ENCODE measurements at regions not wholly inside any gene's neighbourhood (a gene's known extent, or its start where the extent isn't known, plus 50 kb on each side); places are given as distances from the start of the nearest gene placed in this dataset.

DNA sequence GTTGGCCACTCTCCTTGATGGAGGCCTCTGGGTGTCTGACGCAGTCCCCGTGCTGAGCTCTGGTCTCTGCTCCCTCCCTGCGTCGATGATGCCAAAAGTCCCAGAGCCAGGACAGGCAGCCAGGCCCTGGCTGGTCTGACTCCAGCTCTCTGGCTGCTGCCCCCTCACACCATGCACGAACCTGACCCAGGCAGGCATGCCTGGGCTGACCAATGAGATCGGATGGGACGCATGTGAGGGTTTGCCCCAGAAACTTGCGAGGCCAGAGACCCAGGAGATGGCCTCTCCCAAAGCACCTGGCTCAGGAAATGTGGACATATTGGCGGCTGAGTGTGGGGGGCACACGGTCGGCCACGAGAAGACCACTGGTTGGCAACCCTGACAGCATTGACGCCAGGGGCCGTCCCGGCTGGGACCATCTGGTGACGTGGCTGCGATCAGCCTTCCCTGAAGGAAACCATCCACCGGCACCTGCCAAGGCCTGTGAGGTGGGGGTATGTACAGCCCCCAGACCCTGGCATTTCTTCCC is 51.2 kb upstream of the FRMD1 start:
- in situ Hi-C loops (cut with HindIII; ENCODE audit: low sequenced_read_pairs): no loop called here
- DNase-seq (ENCODE audit: low spot score): no peak

GRCh38 chr6:168129292-168130167 is 50.5 kb upstream of the FRMD1 start:
- no peak for DNase-seq (ENCODE audit: low spot score)
- in situ Hi-C loops (cut with HindIII; ENCODE audit: low sequenced_read_pairs): no loop called here

- in situ Hi-C loops (cut with HindIII; ENCODE audit: low sequenced_read_pairs): no loop called here
- no peak for DNase-seq (ENCODE audit: low spot score)
Observed at GRCh38 chr6:168128631-168129291, 49.7 kb upstream of the FRMD1 start.

Data from G401 (cell line).